ENCODE measurements at regions not wholly inside any gene's neighbourhood (a gene's known extent, or its start where the extent isn't known, plus 50 kb on each side); places are given as distances from the start of the nearest gene placed in this dataset.
"Not testable (repeated sequence)": the region's sequence is repeated elsewhere in the genome, so short reads cannot be mapped to it uniquely, and the experiment has no call there.

- no peak for DNase-seq (ENCODE audit: low read depth in 4 of 4, low spot score in 3 of 4)
Measured at GRCh38 chr20:4635781-4636180, 50.5 kb upstream of the PRNP start.

- DNase-seq (ENCODE audit: low read depth in 4 of 4, low spot score in 3 of 4) = no peak
Measured at GRCh38 chr20:4635342-4635741, 50.9 kb upstream of the PRNP start.

- DNase-seq (ENCODE audit: low read depth in 4 of 4, low spot score in 3 of 4) = no peak
Measured at GRCh38 chr20:4633780-4634179, 52.5 kb upstream of the PRNP start.

GRCh38 chr20:4633379-4633778, 52.9 kb upstream of the PRNP start:
- DNase-seq (ENCODE audit: low read depth in 4 of 4, low spot score in 3 of 4) = no peak

- no peak for DNase-seq (ENCODE audit: low read depth in 4 of 4, low spot score in 3 of 4)
Measured at GRCh38 chr20:4632876-4633275, 53.4 kb upstream of the PRNP start.

- DNase-seq (ENCODE audit: low read depth in 4 of 4, low spot score in 3 of 4) = no peak
Measured at GRCh38 chr20:4626228-4626627, 60.0 kb upstream of the PRNP start.

- DNase-seq (ENCODE audit: low read depth in 4 of 4, low spot score in 3 of 4) = no peak
Measured at GRCh38 chr20:4625687-4626086, 60.6 kb upstream of the PRNP start.

- not testable (repeated sequence) for DNase-seq (ENCODE audit: low read depth in 4 of 4, low spot score in 3 of 4)
Measured at GRCh38 chr20:4624675-4625336, 61.5 kb upstream of the PRNP start.

- not testable (repeated sequence) for DNase-seq (ENCODE audit: low read depth in 4 of 4, low spot score in 3 of 4)
Measured at GRCh38 chr20:4619144-4619543, 67.1 kb upstream of the PRNP start.

GRCh38 chr20:4617484-4617883, 68.8 kb upstream of the PRNP start:
- no peak for DNase-seq (ENCODE audit: low read depth in 4 of 4, low spot score in 3 of 4)

- no peak for DNase-seq (ENCODE audit: low read depth in 4 of 4, low spot score in 3 of 4)
Measured at GRCh38 chr20:4617019-4617418, 69.2 kb upstream of the PRNP start.

- no peak for DNase-seq (ENCODE audit: low read depth in 4 of 4, low spot score in 3 of 4)
Measured at GRCh38 chr20:4613718-4614620, 72.3 kb upstream of the PRNP start.

GRCh38 chr20:4613184-4613583, 73.1 kb upstream of the PRNP start:
- no peak for DNase-seq (ENCODE audit: low read depth in 4 of 4, low spot score in 3 of 4)

- no peak for DNase-seq (ENCODE audit: low read depth in 4 of 4, low spot score in 3 of 4)
Measured at GRCh38 chr20:4610871-4611270, 75.4 kb upstream of the PRNP start.

- DNase-seq (ENCODE audit: low read depth in 4 of 4, low spot score in 3 of 4) = no peak
Measured at GRCh38 chr20:4609511-4609910, 76.7 kb upstream of the PRNP start.

GRCh38 chr20:4608861-4609260, 77.4 kb upstream of the PRNP start:
- DNase-seq (ENCODE audit: low read depth in 4 of 4, low spot score in 3 of 4) = no peak

GRCh38 chr20:4607287-4607713, 79.0 kb upstream of the PRNP start:
- peak in 2 of 4 donors; percentile 49 to 52 for DNase-seq (ENCODE audit: low read depth in 4 of 4, low spot score in 3 of 4)

GRCh38 chr20:4606051-4606450, 80.2 kb upstream of the PRNP start:
- no peak for DNase-seq (ENCODE audit: low read depth in 4 of 4, low spot score in 3 of 4)

- no peak for DNase-seq (ENCODE audit: low read depth in 4 of 4, low spot score in 3 of 4)
Measured at GRCh38 chr20:4605166-4605565, 81.1 kb upstream of the PRNP start.

GRCh38 chr20:4604580-4604979, 81.7 kb upstream of the PRNP start:
- no peak for DNase-seq (ENCODE audit: low read depth in 4 of 4, low spot score in 3 of 4)

GRCh38 chr20:4603724-4604123, 82.5 kb upstream of the PRNP start:
- DNase-seq (ENCODE audit: low read depth in 4 of 4, low spot score in 3 of 4) = no peak

GRCh38 chr20:4602297-4602631, 84.0 kb upstream of the PRNP start:
- no peak for DNase-seq (ENCODE audit: low read depth in 4 of 4, low spot score in 3 of 4)
